Adrenal gland (tissue), 9 donors: ENCODE measurements at regions not wholly inside any gene's neighbourhood (a gene's known extent, or its start where the extent isn't known, plus 50 kb on each side); places are given as distances from the start of the nearest gene placed in this dataset.
A peak's percentile ranks its signal among the peaks of the same experiment; 100 is the strongest.

Experiments used
- DNase-seq, 7 donors: peaks; one replicate each; pipeline ENCODE4 v3.0.0-alpha.2; 2019 to 2020
- H3K27ac ChIP-seq, 5 donors: fragments of 200-600 bp; sonication (generic) in 4 of 5; 1 replicate in 3 of 5; 2 replicates in 2 of 5; pipeline versions ENCODE4 v1.5.1 to v1.8.0; 2016 to 2020; ENCODE audit warnings: mild to moderate bottlenecking in 1 of 5
- H3K27me3 ChIP-seq: fragments of 200-600 bp; 2 replicates; pipeline ENCODE4 v1.8.0; 2021
- H3K36me3 ChIP-seq, 2 donors: fragments of 200-600 bp; replicated peaks in 1 of 2; 1 replicate in 1 of 2; 2 replicates in 1 of 2; pipeline versions ENCODE4 v1.5.1 to v1.8.0; 2018 to 2022
- H3K4me1 ChIP-seq, 2 donors: fragments of 200-600 bp; replicated peaks in 1 of 2; 1 replicate in 1 of 2; 2 replicates in 1 of 2; pipeline versions ENCODE4 v1.5.1 to v1.8.0; 2018 to 2021
- H3K4me3 ChIP-seq, 4 donors: fragments of 200-600 bp; sonication (generic) in 3 of 4; one replicate each; pipeline ENCODE4 v1.5.1; 2016 to 2018
- H3K9me3 ChIP-seq, 3 donors: fragments of 200-600 bp; sonication (generic) in 1 of 3; replicated peaks in 1 of 3; 1 replicate in 2 of 3; 2 replicates in 1 of 3; pipeline versions ENCODE4 v1.5.1 to v1.8.0; 2016 to 2021
- POLR2A ChIP-seq, 2 donors: fragments of 450-650 bp; IDR thresholded peaks; one replicate each; pipeline ENCODE4 v1.6.1; 2017; ENCODE audit warnings: antibody characterized with exemption in 2 of 2, mild to moderate bottlenecking in 2 of 2, moderate library complexity in 1 of 2
- WGBS, 4 donors: extraction: QIAGEN DNeasy Blood & Tissue Kit in 2 of 4; methylation state at CpG; one replicate each; pipeline versions ENCODE4 v1.1.5 to v1.1.7; 2013 to 2017; 5-methylcytosine and 5-hydroxymethylcytosine counted together
- intact Hi-C, 2 donors: fragments of 100-400 bp; cut with DNase I; formaldehyde crosslinking; loops; one replicate each; pipeline versions ENCODE4 v1.14.1 to v1.15.0; 2022 to 2023
- TF ChIP-seq, protein P1 (sequence below), 6 experiments: fragments of 450-650 bp in 4 of 6; fragments of 200-600 bp in 2 of 6; sonication (generic) in 1 of 6; IDR thresholded peaks; 1 replicate in 5 of 6; 2 replicates in 1 of 6; pipeline versions ENCODE4 v1.5.1 to v1.8.0; 2016 to 2021; ENCODE audit warnings: antibody characterized with exemption in 6 of 6, mild to moderate bottlenecking in 2 of 6, moderate library complexity in 1 of 6
- donor health status: healthy with polysubstance abuse.
- donor health status: Bipolar disorder and iron deficiency.
- donor health status: DM: yes; HTN: yes; CAD: no.
- donor health status: DM: no; HTN: no; CAD: no.
- donor health status: DM: no; HTN: no; CAD: no.

- Histone ChIP-seq H3K4me1 (peaks cover 4 to 18% of the 10 kb centered on the region in 2 donors), H3K4me3 (no peak overlapping the region), H3K36me3 (no peaks in the 10 kb centered on the region), H3K9me3 (no peaks in the 10 kb centered on the region), H3K27me3 (no peaks in the 10 kb centered on the region), H3K27ac (no peak overlapping the region)
- no peak for DNase-seq
- TF ChIP-seq, protein P1, sequence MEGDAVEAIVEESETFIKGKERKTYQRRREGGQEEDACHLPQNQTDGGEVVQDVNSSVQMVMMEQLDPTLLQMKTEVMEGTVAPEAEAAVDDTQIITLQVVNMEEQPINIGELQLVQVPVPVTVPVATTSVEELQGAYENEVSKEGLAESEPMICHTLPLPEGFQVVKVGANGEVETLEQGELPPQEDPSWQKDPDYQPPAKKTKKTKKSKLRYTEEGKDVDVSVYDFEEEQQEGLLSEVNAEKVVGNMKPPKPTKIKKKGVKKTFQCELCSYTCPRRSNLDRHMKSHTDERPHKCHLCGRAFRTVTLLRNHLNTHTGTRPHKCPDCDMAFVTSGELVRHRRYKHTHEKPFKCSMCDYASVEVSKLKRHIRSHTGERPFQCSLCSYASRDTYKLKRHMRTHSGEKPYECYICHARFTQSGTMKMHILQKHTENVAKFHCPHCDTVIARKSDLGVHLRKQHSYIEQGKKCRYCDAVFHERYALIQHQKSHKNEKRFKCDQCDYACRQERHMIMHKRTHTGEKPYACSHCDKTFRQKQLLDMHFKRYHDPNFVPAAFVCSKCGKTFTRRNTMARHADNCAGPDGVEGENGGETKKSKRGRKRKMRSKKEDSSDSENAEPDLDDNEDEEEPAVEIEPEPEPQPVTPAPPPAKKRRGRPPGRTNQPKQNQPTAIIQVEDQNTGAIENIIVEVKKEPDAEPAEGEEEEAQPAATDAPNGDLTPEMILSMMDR (IDR thresholded peaks at IDR 0.05), result no peak
- no peak for TF ChIP-seq POLR2A (IDR thresholded peaks at IDR 0.05)
- intact Hi-C loops, result no loop called here
- 81 to 91% (median 88%) methylated on average over 11 of the region's 11 CpGs for WGBS, 4 donors
These were observed 183.1 kb downstream of the FAM43A start for GRCh38 chr3:194868831-194869230.

DNA sequence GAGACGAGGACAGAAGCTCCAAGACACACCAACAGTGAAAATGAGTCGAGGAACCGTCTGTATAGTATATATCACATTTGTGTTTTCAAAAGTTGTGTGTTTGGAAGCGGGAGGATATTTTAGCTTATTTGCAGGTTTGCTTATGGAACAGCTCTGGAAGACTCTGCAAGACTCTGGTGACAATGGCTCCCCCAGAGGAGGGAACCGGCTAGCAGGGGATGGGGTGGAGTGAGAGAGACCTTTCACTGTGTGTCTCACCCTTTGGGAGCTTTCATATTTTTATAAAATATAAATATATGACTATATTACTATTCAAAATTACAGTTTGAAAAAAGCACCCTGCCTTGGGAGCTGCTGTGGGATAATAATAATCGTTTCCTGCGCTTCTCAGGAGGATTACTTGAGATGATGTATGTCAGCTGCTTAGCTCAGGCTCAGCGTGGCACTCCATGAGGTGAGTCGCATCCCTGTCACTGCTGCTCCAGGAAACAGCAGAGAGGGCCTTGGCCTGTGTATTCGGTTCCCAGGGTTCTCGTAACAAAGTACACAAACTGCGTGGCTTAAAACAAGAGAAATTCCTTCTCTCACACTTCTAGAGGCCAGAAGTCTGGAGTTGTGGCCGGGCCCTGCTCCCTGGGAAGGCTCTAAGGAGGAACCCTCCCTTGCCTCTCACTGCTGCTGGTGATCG is 183.9 kb downstream of the FAM43A start:
- peaks cover 4 to 18% of the 10 kb centered on the region in 2 donors for H3K4me1 ChIP-seq
- intact Hi-C loops, result no loop called here
- H3K27me3 ChIP-seq, result no peaks in the 10 kb centered on the region
- H3K36me3 ChIP-seq, result no peaks in the 10 kb centered on the region
- H3K9me3 ChIP-seq, result no peaks in the 10 kb centered on the region
- DNase-seq, result no peak
- H3K27ac ChIP-seq, result no peak overlapping the region
- TF ChIP-seq, protein P1 (IDR thresholded peaks at IDR 0.05), result no peak
- TF ChIP-seq POLR2A (IDR thresholded peaks at IDR 0.05), result no peak
- no peak overlapping the region for H3K4me3 ChIP-seq
- WGBS, 4 donors, result 91 to 93% (median 92%) methylated on average over 11 to 14 of the region's 14 CpGs

DNA sequence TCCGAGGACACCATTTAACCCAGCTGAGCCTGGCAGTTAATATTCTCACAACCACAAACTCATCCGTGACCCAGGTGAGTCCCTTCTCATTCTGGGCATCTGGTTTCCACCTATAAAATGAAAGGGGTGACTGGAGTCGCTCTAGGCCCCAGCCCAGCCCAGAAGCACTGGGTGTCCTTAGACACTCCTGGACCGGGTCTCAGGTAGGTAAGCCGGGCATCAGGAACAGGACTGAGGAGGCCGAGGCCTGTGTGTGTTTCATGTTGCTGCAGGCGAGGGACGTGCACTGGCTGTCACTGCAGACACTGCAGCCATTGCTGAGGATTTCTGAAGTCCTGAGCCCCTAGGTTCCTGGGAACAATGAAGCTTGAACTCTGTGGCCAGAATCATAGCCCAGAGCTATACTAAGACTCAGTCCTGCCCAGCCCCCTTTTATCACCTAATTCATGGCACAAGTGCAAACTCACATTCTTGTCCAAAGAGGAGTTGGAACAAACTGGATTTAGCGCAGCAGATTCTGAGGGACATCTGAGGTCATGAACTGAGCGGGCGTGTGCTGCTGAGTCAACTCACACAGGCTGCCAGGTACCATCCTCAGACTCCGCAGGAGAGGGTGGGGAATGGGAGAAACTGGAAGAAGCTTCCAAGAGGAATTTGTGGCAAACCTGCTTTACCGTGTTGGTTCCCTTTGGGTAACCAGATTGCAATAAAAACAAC is 184.9 kb downstream of the FAM43A start:
- H3K27ac ChIP-seq, result peak overlapping the region in 1 of 5 donors; percentile 83
- 63 to 79% (median 73%) methylated on average over 10 to 13 of the region's 13 CpGs for WGBS, 4 donors
- intact Hi-C loops, result no loop called here

More for the DNA sequence above, 184.9 kb downstream of the FAM43A start:
- peak in 5 of 7 donors; percentile 35 to 54 (median 54) for DNase-seq
- peaks cover 4 to 18% of the 10 kb centered on the region in 2 donors for H3K4me1 ChIP-seq
- no peaks in the 10 kb centered on the region for H3K9me3 ChIP-seq
- no peaks in the 10 kb centered on the region for H3K36me3 ChIP-seq
- no peaks in the 10 kb centered on the region for H3K27me3 ChIP-seq
- H3K4me3 ChIP-seq, result no peak overlapping the region
- TF ChIP-seq POLR2A (IDR thresholded peaks at IDR 0.05), result no peak
- TF ChIP-seq, protein P1 (IDR thresholded peaks at IDR 0.05), result no peak
